HG02938 (cell line): ENCODE measurements at regions not wholly inside any gene's neighbourhood (a gene's known extent, or its start where the extent isn't known, plus 50 kb on each side); places are given as distances from the start of the nearest gene placed in this dataset.
"Not testable (repeated sequence)": the region's sequence is repeated elsewhere in the genome, so short reads cannot be mapped to it uniquely, and the experiment has no call there.

Source experiments
- ATAC-seq: cut with Tn5 transposase; IDR thresholded peaks from one replicate; pipeline ENCODE4 v1.9.1; 2021; ENCODE audit warnings: mild to moderate bottlenecking, moderate library complexity; ENCODE audit not compliant: unreplicated experiment

DNA sequence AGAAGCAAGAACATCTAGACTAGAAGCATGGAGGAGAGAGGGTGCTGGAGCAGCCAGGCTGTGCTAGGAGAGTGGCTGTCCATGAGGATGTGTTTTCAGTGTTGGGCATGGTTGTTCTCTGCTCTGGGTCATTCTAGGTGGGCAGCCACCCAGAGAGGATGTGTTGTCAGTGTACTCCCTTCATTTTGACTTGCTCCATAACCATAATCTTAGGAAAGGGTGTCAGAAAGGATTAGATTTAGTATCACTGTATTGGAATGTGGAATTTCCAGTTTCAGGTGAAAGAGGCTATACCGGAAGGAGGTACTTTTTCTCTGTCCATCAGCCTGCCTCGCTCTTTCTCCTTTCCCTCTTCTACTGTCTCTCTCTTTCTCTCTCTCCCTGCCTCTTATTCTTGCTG is 474.5 kb upstream of the PODXL start:
- ATAC-seq, result no peak

DNA sequence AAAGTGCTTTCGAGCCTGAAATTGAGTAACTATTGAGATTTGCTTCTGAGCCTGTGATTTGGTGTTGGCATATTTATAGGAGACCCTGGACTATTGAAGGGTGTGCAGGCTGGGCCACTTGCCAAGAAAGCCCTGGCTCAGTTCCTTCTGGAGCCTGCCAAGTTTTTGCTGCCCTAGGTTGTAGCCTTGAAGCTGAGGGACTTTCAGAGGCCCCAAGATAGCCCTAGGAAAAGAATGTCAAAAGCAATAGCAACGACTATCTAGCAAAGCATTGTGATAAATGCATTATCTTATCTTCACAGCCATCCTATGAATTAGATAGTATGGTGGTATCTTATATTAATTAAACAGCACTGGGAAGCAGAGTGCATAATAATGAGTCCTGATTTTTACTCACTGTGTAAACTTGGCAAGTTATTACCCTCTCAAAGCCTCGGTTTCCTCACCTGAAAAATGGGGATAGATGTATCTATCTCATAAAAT is 473.7 kb upstream of the PODXL start:
- no peak for ATAC-seq

DNA sequence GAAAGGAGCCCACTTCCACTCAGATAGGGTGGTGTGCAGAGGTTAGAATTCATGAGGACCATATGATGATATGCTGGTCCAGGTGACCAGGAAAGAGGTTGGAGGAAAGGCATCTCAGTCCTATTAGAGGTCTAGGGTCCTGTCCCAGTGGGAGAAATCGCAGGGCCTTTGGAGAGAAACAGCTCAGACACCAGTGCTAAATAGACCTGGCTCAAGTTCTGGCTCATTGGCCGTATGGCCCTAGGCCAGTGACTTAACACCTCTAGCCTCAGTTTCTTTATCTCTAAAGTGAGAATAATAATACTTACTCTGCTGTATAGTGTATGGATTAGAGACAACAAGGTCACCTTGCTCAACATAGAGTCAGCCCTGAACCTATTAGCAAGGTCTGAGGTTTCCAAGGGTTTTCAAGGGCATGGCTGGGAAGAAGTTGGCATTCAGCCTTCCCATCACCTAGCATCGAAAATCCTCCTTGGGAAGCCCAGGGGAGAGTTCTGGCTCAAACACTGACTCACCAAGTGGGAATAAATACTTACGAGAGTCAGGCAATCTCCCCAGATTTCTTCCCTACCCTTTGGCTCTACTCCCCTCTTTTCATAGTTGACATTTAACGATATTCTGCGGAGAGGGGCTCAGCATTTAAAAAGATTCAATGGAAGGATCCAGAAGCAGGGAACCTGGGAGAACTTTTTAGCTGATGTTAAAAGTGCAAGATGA is 473.1 kb upstream of the PODXL start:
- ATAC-seq, result no peak

DNA sequence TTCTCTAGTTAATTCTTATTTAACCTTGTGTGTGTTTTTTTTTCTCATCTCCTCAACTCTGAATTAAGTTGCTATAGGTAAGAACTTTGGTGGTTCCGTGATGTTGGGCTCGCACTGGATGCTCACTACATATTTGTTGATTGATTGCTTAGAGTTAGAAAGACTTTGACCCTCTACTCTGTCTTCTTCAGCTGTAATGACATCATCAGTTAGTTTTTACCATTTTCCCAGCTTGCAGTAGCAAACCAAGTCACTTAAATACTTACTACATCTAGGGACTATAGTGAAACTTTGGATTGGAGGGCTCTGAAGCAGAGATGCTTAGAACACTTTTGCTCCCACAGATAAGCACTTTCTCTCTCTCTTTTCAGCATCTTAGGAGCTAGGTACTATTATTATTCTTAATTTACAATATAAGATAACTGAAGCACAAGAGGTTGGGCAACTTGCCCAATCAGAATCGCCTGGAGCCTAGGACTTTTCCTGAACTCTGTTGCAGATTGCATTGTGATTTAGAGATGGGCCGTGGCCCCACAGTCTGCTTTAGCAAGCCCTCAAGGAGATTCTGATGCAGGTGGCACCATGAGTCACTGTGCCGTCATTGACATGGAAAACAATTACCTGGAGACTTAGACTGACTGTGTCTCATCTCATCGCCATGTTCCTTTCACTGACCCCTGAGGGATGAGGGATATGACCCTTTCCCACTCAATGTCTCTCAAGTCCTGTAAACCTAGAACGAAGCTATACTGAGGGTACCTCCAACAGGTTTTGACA is 471.9 kb upstream of the PODXL start:
- ATAC-seq, result no peak

DNA sequence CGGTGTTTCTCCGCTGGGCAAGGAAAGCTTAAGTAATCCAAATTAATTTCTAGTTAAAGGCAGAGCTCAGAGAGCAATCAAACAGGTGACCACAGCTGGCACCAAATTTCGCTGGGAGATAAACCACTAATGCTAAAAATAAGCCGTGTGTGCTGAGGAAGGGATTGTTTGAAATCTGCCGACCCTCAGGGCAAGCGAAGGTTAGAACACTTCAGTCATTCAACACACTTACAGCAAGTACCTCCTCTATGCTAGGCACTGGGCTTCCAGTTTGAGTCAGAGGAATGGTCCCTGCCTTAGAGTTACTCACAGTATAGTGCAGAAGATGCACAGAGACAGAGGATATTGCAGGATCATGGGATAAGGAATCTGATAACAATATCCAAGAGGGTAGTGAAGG is 467.9 kb upstream of the PODXL start:
- no peak for ATAC-seq

DNA sequence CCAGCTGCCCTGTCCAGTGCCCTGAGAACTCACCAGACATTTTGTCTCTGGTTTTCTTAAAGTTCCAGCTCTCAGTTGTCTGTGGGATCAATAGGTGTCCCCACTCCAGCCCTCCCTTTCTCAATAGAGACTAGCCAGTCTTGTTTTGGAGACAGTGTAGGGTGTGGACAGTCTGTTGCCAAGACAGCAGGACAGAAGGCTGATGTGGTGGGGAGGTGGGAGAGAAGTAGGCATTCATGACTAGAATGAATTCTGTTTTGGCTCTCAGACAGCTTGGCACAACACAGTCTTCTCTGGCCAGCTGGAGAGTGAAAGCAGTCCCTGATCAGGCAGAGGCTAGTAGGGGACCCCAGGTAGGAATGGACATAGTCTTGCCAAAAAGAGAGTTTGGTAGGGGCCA is 467.0 kb upstream of the PODXL start:
- no peak for ATAC-seq

DNA sequence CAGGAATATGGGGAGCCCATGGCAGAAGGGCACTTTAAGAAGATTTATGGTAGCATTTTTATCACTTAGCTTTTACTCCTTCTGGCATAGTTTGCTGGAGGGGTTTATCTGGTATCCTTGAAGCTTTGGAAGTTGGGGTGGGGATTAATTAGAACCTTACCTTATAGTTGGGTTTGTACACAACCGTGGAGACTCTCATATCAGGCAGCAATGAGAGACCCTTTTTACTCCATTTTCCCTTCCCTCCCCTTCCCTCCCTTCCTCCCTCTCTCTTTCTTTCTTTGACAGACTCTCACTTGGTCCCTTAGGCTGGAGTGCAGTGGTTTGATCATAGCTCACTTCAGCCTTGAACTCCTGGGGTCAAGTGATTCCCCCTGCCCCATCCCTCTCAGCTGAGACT is 465.8 kb upstream of the PODXL start:
- ATAC-seq, result no peak

DNA sequence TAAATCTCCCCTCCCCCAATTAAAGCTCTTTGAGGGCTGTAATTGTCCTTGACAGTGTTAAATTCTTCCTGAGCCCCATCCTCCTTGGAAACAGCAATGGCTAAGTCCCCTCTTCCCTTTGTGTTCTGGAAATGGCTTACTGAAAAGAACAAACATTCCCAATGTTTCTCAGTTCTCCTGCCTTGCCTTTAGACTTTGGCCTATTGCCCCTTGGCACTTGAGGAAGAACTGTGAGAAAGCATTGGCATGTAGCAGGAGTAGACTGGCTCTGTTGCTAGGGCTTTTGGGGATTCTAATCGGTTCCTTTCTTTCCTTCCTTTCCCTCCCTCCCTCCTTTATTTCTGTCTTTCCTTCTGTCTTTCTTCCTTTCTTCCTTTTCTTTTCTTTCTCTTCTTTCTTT is 463.3 kb upstream of the PODXL start:
- no peak for ATAC-seq

DNA sequence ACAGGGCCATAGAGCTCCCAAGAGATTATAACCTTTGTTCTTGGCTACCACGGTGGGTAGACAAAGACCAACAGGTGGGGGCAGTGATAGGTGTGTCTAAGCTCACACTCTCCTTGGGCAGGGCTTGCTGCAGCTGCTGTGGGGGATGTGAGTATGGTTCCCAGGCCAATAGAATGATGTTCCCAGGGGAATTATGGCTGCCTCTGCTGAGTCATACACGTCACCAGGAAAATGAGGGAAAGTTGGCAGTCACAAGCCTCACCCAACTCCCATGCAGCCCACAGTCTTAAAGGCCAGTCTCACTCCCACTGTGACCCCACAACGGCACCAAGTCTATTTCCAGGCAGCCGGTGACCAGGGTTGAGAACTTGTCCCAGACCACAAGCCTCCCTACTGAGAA is 453.4 kb upstream of the PODXL start:
- ATAC-seq, result no peak

DNA sequence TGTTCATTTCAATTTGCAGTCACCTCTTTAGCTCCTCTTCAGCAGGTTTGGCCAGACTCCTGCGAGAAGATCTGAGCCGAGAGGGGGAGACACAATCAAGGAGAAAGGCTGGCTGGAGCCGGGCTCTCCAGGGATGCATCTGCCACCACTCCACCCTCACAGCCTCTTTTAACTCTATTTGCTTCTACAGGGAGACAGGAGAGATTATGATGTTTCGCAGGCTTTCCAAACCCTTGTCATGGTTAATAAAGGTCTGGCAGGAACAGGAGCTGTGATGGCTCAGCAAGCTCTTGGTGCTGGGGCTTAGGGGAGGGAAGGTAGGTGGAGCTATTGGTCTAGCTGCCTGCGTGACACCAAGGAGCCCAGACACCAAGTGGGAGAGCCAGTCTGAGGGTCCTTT is 448.1 kb upstream of the PODXL start:
- ATAC-seq, result no peak

DNA sequence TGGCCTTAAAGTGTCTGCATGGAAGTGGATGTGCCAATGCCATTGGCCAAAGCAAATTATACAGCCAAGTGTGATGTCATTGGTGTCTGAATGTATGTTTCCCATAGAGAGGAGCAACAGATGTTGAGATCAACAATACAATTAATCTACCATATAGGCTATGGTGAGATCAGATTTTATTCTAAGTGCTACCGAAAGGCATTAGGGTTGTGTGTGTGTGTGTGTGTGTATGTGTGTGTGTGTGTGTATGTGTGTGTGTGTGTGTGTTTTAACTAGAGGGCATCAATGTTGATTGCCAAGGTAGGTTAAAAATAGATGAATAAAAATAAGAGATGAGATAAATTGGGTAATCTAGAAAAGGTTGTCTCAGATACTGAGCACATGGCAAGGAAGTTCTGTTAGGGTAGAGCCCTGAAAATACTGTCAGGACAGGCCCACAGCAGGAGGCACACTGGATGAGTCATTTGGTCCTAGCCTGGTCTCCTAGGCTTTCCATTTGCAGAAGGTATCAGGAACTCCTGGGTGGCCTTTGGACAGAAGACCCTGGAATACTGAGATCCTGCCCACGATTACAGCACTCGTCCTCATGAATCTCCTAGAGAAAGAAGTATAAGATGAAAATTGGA is 446.0 kb upstream of the PODXL start:
- no peak for ATAC-seq

DNA sequence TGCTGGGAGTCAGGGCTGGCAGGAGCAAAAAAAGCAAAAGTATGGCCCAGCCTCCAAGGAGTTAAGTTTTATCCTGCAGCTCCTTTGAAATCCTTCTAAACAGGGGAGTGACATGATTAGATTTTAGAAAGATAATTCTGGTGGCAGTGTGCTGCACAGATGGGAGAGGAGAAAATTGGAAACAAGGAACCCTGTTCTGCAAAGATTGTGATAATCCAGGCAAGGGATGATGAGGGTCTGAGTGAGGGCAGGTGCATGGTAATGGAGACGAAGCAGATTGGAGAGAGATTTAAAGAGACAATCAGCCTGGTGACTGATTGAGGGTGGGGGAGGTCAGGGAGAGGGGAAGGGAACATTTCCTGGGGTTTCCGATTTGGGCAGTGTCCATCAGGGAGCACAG is 444.7 kb upstream of the PODXL start:
- no peak for ATAC-seq

DNA sequence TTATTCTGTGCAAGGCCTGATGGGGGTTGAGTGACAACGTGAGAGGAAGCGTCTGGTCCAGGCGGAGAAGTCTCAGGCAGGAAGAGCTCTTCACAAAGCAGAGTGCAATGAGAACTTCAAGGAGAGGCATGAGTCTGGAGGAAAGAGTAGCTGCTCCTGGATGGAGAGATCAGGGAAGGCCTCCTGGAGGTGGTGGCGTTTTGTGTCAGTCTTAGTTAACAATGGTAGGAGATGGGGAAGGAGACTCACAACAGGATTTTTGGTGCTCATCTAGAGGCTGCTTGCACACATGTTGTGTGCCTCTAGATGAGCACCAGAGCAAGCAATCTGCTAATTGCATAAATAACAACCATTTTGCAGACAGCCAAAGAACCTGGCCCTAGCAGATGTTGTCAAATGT is 442.8 kb upstream of the PODXL start:
- ATAC-seq, result no peak

DNA sequence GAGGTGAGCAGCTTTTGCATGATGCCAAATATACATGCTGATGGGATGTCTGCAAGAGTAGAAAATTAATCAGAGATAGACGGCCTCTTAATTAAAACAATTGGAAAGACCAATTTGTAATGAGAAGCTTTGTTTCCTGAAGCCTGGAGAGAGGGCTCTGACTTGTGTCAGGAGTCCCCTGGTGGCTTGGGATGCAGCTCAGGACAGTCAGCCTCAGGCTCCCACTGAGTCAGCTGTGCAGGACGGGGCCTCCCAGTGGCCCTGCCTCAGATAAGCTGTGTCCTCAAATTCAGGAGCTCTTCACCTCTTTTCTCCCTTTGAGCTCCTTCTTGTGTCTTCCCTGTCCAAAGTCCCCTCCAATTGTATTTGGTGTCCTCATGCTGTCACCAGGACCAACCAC is 438.9 kb upstream of the PODXL start:
- no peak for ATAC-seq

DNA sequence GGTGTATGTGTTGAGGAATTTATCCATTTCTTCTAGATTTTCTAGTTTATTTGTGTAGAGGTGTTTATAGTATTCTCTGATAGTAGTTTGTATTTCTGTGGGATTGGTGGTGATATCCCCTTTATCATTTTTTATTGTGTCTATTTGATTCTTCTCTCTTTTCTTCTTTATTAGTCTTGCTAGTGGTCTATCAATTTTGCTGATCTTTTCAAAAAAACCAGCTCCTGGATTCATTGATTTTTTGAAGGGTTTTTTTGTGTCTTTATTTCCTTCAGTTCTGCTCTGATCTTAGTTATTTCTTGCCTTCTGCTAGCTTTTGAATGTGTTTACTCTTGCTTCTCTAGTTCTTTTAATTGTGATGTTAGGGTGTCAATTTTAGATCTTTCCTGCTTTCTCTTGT is 424.6 kb upstream of the PODXL start:
- ATAC-seq, result not testable (repeated sequence)

DNA sequence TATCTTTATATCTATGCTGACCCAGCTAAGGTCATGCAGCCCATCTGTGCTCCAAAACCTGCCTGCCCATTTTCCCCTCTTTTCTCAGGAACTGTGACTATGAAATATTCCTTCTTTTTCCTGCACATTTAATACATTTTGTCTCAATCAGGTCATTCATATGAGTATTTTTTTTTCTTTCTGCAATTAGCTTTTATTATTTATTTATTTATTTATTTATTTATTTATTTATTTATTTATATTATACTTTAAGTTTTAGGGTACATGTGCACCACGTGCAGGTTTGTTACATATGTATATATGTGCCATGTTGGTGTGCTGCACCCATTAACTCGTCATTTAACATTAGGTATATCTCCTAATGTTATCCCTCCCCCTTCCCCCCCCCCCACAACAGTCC is 421.7 kb upstream of the PODXL start:
- not testable (repeated sequence) for ATAC-seq

DNA sequence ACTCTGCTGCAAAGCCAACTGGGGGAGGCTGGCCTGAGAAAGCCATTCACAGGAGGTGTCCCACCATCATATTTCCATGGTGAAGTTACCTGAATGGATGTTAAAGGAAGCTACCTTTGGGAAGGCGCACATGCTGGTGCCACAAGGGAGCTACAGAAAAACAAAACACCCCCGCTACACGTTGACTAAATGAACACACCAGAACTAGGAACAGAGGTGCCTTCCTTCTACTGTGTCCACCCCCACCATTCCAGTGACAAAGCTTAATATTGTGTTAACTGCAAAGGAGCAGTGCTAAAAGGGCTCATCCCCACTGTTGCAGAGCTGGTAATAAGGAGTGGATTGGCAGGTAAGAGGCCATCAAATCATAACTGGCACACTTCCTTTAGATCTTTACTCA is 420.0 kb upstream of the PODXL start:
- ATAC-seq, result no peak

DNA sequence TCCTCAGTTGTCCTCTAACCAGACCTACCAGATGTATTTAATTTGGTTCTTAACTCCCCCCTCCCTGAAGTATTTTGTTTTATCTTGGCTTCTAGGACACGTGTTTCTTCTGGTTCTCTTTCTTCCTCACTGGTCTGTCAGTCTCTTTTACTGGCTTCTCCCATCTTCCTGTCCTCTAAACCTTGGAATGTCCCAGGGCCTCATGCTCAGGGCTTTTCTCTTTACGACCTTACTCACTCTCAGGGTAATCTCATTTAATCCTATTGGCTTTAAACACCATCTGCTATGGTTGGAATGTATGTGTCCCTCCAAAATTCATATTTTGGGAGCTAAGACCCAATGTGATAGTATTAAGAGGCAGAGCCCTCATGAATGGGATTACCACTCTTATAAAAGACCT is 418.2 kb upstream of the PODXL start:
- no peak for ATAC-seq

DNA sequence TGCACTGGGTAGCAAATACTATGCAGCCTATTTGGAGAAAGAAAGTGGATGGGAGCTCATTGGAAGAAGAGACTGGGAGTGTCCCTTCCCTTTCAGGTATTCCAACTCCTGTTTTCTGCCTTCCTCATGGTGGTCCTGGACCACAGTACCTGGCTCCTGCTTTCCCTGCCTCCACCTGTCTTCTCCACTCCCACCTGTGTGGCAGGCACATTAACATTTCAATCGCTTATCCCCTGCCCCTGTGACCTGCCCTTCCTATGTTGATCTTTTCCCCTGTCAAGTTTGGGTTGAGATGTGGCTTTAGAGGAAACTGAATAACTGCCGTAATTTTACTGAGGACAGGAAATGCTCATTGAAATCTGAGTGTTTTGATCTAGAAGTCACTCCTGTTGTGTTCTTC is 415.8 kb upstream of the PODXL start:
- no peak for ATAC-seq

DNA sequence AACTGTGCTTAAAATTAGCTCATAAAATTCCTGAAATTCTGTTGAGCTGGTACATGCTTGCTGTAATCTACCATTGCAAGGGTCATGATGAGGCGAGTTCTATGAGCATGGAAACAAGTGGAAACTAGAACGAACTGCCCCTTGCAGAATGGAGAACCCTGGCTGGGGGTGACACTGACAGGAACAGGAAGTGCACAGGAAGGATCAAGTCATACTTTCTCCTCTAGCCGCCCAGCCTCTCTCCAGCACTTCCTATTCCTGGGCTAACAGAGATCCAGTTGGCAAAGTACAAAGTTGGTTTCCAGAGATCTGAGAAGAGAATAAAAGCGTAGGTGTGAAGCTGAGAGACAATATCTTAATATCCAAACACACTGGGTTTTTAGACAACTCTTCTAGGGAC is 414.2 kb upstream of the PODXL start:
- no peak for ATAC-seq

DNA sequence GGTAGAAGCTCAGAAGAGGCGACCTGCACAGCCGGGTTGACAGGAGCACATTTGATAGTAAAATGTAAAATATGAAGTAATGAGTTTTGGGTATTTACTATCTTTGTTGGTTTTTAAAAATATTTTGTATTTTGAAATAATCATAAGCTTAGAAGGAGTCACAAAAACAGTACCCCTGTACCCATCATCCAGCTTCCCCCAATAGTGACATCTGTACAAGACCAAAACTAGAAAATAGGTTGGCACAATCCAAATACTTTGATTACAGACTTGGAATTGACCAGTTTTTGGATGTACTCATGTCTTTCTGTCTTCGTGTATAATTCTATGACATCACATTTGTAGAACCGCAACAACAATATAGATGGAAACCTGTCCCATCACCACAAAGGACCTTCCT is 413.1 kb upstream of the PODXL start:
- no peak for ATAC-seq

DNA sequence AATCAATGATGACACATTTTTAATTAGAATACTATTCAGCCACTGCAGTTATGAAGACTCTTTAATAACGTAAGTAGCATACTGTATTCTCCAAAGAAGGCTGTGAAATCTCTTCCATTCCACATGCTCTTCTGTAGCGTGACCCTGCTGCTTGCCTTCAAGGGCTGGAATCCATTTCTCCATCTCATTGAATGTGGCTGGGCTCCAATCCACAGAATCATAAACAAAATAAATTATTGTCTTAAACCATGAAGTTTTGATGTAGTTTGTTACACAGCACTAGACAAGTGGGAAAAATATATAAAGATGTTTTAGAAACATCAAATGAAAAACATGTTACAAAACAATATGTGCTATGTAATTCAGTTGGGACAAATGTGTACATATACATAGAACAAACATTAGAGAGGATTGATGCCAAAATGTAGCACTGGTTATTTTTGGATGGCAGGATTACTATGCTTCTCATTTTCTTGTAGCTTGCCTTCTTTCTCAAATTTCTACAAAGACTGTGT is 410.8 kb upstream of the PODXL start:
- no peak for ATAC-seq
